Stimulated activated naive B cell treated with anti-CD40 and anti-IgM and Interleukin-4, amounts not matched to agents 10 μg/mL and 1 μg/mL and 100 μg/mL, for 72 hours (primary cell): ENCODE measurements at regions not wholly inside any gene's neighbourhood (a gene's known extent, or its start where the extent isn't known, plus 50 kb on each side); places are given as distances from the start of the nearest gene placed in this dataset.

Experiments used
- ATAC-seq, 2 donors: fragments of 150-1000 bp; cut with Tn5 transposase; replicated peaks; 2 replicates each; pipeline ENCODE4 v1.10.0; 2021; ENCODE audit warnings: moderate library complexity in 1 of 2
- DNase-seq: peaks from one replicate; pipeline ENCODE4 v3.0.0; 2021
- H3K27ac Mint-ChIP-seq: one replicate; pipeline ENCODE4 v1.8.0; 2022; ENCODE audit warnings: mild to moderate bottlenecking, mixed read lengths
- H3K27me3 Mint-ChIP-seq, 2 donors: one replicate each; pipeline ENCODE4 v1.8.0; 2022; ENCODE audit warnings: mixed read lengths in 2 of 2
- H3K36me3 Mint-ChIP-seq, 2 donors: one replicate each; pipeline ENCODE4 v1.8.0; 2022; ENCODE audit warnings: mixed read lengths in 2 of 2, mild to moderate bottlenecking in 1 of 2
- H3K4me1 Mint-ChIP-seq, 2 donors: one replicate each; pipeline ENCODE4 v1.8.0; 2022; ENCODE audit warnings: mixed read lengths in 2 of 2, mild to moderate bottlenecking in 1 of 2
- H3K4me3 Mint-ChIP-seq, 2 donors: one replicate each; pipeline ENCODE4 v1.8.0; 2022; ENCODE audit warnings: mild to moderate bottlenecking in 2 of 2, mixed read lengths in 2 of 2, moderate library complexity in 1 of 2
- H3K9me3 Mint-ChIP-seq, 2 donors: one replicate each; pipeline ENCODE4 v1.8.0; 2022; ENCODE audit warnings: mixed read lengths in 2 of 2, mild to moderate bottlenecking in 1 of 2

DNA sequence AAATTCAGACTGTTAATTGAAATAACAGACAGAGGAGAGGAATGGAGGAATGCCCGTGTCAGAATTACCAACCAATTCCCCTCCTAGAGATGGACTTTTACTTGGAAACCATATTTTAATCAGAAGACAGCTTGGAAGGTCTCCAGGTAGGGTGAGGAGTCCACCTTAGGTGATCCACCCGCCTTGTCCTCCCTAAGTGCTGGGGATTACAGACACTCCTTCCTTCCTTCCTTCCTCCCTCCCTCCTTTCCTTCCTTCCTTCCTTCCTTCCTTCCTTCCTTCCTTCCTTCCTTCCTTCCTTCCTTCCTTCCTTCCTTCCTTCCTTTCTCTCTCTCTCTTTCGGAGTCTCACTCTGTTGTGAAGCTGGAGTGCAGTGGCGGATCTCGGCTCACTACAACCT lies 328.0 kb downstream of the RAPGEF2 start:
- peaks cover 0 to 5% of the 10 kb centered on the region in 2 donors for H3K4me1 Mint-ChIP-seq
- no peaks in the 10 kb centered on the region for H3K36me3 Mint-ChIP-seq
- H3K27me3 Mint-ChIP-seq = peaks cover 0 to 6% of the 10 kb centered on the region in 2 donors
- H3K27ac Mint-ChIP-seq = no peak overlapping the region
- no peak for ATAC-seq
- no peak for DNase-seq
- no peaks in the 10 kb centered on the region for H3K9me3 Mint-ChIP-seq
- no peak overlapping the region for H3K4me3 Mint-ChIP-seq

DNA sequence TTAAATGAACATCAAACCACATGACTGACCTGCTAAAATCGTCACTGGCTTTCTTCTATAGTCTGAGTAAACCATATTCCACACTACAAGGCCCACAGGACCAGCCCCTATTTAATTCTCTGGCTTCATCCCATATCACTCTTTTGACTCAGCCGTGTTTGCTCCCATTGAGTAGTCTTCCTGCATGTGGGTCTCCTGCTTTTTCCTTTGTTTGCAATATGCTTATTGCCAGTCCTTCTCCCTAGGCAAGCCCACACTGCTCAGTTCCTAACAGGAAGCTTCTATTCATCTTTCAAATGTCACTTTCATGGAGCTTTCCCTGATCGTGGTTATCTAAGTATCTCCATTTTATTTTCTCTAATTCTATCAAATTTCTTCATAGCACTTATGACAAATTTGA lies 329.6 kb downstream of the RAPGEF2 start:
- Mint-ChIP-seq H3K4me3 (no peak overlapping the region), H3K27me3 (peaks cover 0 to 6% of the 10 kb centered on the region in 2 donors), H3K4me1 (peaks cover 0 to 5% of the 10 kb centered on the region in 2 donors), H3K36me3 (no peaks in the 10 kb centered on the region), H3K9me3 (no peaks in the 10 kb centered on the region), H3K27ac (no peak overlapping the region)
- ATAC-seq (no peak), DNase-seq (no peak)

DNA sequence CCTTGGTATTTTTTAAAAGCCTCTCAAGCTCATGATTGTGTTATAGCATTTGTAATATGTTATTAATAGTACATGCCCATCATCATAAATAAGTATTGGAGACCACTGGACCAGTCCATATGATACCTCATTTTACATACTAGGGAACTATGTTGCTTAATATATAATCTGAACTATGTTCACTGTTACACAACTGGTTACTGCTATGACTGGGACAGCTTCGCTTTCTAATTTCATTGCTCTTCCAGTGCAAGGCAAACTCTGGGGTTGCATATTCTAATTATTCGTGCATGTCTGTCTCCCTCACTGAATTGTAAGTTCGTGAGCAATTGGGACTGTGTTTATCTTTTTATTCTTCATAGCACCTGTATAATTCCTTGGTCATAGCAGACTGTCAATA lies 330.5 kb downstream of the RAPGEF2 start:
- no peak for ATAC-seq
- H3K36me3 Mint-ChIP-seq = no peaks in the 10 kb centered on the region

DNA sequence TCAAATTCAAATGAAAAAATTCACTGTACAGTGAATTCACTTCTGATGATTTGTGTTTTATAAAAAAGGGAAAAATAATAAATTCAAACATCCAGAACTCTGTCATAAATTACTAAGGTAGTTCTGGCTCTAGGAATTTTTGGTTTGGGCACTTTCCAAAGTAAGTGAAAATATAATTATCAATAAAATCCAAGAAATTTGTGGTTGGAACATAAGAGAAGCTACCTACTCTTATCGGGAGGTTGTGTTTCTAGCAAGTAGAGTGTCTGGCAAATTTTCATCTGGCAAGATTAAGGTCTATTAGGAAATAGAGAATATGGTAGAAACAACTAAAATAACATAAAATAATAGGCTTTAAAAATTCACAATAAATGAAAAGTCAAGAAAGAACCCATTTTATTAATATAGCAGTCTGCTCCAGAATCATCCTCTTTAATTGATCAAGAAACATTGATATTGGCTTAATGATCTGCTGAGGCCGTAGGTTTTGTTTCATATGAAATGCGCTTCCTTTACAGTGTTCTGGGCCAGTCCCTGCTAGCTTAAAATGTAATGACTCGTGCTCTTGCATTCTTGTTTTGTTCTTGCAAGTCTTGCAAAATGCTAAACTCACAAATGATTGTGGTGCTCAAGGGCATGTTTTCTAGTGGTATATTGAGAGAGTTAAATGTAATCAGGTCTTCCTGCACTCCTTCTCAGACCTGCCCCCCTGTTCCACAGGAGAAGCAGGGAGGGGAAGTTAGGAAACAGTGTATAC lies 331.4 kb downstream of the RAPGEF2 start:
- no peak for ATAC-seq
- H3K4me1 Mint-ChIP-seq = peaks cover 0 to 1% of the 10 kb centered on the region in 2 donors
- H3K9me3 Mint-ChIP-seq = no peaks in the 10 kb centered on the region

More for the DNA sequence above, 330.5 kb downstream of the RAPGEF2 start:
- Mint-ChIP-seq H3K9me3 (no peaks in the 10 kb centered on the region), H3K4me3 (no peak overlapping the region), H3K27ac (no peak overlapping the region), H3K27me3 (peaks cover 0 to 6% of the 10 kb centered on the region in 2 donors), H3K4me1 (peaks cover 0 to 5% of the 10 kb centered on the region in 2 donors)
- DNase-seq = no peak

DNA sequence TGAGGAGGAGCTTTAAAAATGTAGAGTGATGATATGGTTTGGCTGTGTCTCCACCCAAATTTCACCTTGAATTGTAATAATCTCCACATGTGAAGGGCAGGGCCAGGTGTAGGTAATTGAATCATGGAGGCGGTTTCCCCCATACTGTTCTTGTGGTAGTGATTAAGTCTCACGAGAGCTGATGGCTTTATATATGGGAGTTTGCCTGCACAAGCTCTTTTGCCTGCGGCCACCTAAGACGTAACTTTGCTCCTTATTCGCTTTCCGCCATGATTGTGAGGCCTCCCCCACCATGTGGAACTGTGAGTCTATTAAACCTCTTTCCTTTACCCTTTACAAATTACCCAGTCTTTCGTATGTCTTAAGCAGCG lies 332.0 kb downstream of the RAPGEF2 start:
- H3K4me1 Mint-ChIP-seq = no peaks in the 10 kb centered on the region
- no peak overlapping the region for H3K27ac Mint-ChIP-seq
- DNase-seq (no peak), ATAC-seq (no peak)
- H3K36me3 Mint-ChIP-seq = no peaks in the 10 kb centered on the region
- H3K9me3 Mint-ChIP-seq = no peaks in the 10 kb centered on the region
- H3K27me3 Mint-ChIP-seq = peaks cover 0 to 6% of the 10 kb centered on the region in 2 donors
- no peak overlapping the region for H3K4me3 Mint-ChIP-seq

More for the DNA sequence above, 331.4 kb downstream of the RAPGEF2 start:
- H3K36me3 Mint-ChIP-seq = no peaks in the 10 kb centered on the region
- H3K4me3 Mint-ChIP-seq = no peak overlapping the region
- no peak overlapping the region for H3K27ac Mint-ChIP-seq
- DNase-seq = no peak
- peaks cover 0 to 6% of the 10 kb centered on the region in 2 donors for H3K27me3 Mint-ChIP-seq

DNA sequence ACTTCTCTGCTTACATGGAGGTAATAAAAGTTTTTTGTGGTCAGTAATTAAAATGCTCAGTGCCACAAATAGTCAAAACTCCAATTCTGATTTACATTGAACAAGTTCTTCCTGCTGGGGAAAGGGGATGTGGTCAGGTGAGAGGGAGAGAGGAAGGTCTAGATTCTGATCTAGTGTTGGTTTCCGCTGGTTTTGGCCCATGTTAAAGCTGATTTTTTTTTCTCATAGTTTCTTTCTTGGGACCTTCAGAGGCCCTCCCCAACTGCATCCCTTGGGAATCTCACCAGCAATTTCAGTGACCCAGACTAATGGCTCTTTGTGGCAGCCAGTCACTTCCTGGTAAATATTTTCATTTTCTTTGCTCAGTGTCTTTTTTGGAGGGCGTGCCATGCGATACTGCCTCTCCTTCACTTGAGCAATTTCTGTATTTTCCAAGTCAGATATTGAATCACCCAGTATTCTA lies 332.7 kb downstream of the RAPGEF2 start:
- H3K27me3 Mint-ChIP-seq = peaks cover 0 to 6% of the 10 kb centered on the region in 2 donors
- no peaks in the 10 kb centered on the region for H3K4me1 Mint-ChIP-seq
- H3K36me3 Mint-ChIP-seq = no peaks in the 10 kb centered on the region
- DNase-seq (no peak), ATAC-seq (peak; percentile 6 to 25)
- H3K27ac Mint-ChIP-seq = no peak overlapping the region
- no peaks in the 10 kb centered on the region for H3K9me3 Mint-ChIP-seq
- H3K4me3 Mint-ChIP-seq = no peak overlapping the region

DNA sequence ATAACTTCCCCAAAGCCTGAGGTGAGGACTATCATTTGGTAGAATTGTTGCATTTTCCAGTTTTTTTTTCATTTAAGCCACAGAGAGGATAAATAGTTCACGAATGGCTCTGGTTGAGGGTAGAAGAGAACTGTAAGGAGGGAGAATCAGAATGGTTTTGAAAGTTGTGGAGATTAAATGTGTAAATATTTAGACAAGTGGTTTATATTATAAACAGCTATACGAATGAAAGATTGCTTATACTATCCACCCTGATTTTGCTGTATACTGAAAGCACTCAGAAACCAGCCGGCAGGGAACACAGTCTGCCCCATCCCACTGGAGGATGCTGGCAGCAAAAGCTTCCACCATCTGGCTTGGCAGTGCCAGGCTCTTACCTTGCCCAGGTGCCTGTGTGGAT lies 341.1 kb downstream of the RAPGEF2 start:
- peaks cover 0 to 2% of the 10 kb centered on the region in 2 donors for H3K4me1 Mint-ChIP-seq
- DNase-seq = no peak
- ATAC-seq = no peak
- H3K27ac Mint-ChIP-seq = no peak overlapping the region
- H3K36me3 Mint-ChIP-seq = no peaks in the 10 kb centered on the region
- H3K4me3 Mint-ChIP-seq = no peak overlapping the region
- H3K9me3 Mint-ChIP-seq = no peaks in the 10 kb centered on the region
- peaks cover 6 to 8% of the 10 kb centered on the region in 2 donors for H3K27me3 Mint-ChIP-seq

DNA sequence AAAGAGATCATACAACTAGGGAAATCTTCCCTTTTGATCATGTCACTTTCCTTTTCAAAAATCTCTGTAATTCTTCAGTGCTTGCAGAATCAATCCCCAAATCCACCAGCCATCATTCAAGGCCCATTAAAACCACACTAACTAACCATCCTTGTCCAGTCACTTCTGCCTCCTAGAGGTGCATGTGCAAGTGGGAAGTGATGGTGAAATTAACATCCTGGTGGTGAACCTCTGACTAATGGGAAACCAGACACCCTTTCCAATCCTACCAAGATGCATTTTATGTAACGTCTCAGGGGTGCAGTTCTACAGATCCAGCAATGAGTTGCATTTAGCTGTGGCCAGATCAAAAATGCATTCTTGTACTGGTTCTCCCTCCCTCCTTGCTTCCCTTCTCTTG lies 341.8 kb downstream of the RAPGEF2 start:
- Mint-ChIP-seq H3K36me3 (no peaks in the 10 kb centered on the region), H3K27me3 (peaks cover 6 to 8% of the 10 kb centered on the region in 2 donors), H3K4me3 (no peak overlapping the region), H3K27ac (no peak overlapping the region), H3K9me3 (no peaks in the 10 kb centered on the region), H3K4me1 (peaks cover 0 to 2% of the 10 kb centered on the region in 2 donors)
- ATAC-seq (no peak), DNase-seq (no peak)

DNA sequence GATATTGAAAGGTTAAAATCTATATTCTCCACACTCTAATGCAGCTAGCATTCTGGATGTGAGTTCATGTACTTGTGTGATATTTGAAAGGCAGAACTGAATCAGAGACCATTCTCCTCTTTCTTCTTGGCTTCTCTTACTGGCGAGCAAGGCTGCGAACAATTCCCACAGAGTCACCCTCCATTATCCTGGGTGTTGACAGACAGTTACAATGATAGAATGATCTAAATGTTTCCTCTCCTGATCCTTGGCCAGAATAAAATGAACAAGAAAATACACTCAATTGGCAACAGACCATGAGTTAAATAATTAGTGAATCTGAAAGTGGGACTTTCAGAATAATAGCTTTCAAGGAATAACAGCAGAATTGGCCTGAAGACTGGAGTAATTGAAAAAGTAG lies 342.8 kb downstream of the RAPGEF2 start:
- no peaks in the 10 kb centered on the region for H3K9me3 Mint-ChIP-seq
- DNase-seq = no peak
- H3K4me3 Mint-ChIP-seq = no peak overlapping the region
- no peaks in the 10 kb centered on the region for H3K36me3 Mint-ChIP-seq
- no peak for ATAC-seq
- peaks cover 6 to 8% of the 10 kb centered on the region in 2 donors for H3K27me3 Mint-ChIP-seq
- no peak overlapping the region for H3K27ac Mint-ChIP-seq
- peaks cover 0 to 2% of the 10 kb centered on the region in 2 donors for H3K4me1 Mint-ChIP-seq

DNA sequence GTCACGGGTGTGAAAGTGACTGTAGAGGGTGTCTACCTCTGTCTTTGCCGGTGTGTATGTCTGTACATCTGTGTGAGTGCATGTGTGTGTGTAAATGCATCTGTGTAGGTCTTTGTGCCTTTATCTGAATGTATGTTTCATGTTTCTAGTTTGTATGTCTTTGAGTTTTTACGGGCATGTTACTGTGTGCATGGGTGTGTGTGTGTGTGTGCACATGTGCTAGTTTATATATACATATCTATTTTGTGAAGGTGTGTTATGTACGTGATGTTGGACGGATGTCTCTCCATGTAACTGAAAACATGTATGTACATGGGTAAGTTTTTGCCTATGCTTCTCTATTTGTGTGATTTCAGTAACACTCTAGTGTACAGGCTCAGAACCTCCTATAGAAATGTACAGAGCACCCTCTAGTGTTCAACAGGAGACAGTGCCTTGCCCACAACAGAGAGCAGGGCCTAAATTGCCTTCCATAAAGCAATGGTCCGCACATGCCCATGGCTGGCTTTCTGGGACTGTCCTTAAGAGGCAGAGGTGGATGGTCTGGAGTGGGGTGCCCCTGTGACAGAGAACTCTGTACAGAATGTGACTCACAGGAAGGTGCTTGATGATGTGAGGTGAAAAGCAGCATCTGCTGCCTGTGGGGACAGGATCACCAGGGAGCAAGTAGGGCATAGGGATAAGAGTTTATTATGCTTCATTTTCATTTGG lies 343.5 kb downstream of the RAPGEF2 start:
- peaks cover 0 to 2% of the 10 kb centered on the region in 2 donors for H3K4me1 Mint-ChIP-seq
- no peaks in the 10 kb centered on the region for H3K36me3 Mint-ChIP-seq
- H3K9me3 Mint-ChIP-seq = no peaks in the 10 kb centered on the region
- peak; percentile 8 for DNase-seq
- no peak overlapping the region for H3K4me3 Mint-ChIP-seq
- peaks cover 6 to 8% of the 10 kb centered on the region in 2 donors for H3K27me3 Mint-ChIP-seq
- peak; percentile 96 to 97 for ATAC-seq
- H3K27ac Mint-ChIP-seq = no peak overlapping the region

DNA sequence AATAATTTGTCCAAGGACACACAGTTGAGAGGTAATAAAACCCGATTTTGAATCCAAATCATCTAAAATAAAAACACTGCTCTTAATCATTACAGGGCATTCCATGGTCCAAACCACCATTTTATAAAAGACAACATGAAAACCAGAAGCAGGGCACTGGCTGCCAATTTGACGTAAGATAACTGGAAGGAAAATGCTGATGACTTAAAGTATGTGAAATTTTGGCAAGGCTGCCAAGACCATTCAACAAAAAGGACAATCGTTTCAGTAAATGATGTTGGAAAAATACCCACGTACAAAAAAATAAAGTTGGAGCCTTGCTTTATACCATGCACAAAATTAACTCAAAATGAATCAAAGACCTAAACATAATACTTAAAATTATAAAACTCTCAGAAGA lies 344.4 kb downstream of the RAPGEF2 start:
- no peak for ATAC-seq
- H3K4me1 Mint-ChIP-seq = peaks cover 0 to 2% of the 10 kb centered on the region in 2 donors
- no peak for DNase-seq
- H3K4me3 Mint-ChIP-seq = no peak overlapping the region
- no peaks in the 10 kb centered on the region for H3K9me3 Mint-ChIP-seq
- no peak overlapping the region for H3K27ac Mint-ChIP-seq
- H3K27me3 Mint-ChIP-seq = peaks cover 6 to 8% of the 10 kb centered on the region in 2 donors
- no peaks in the 10 kb centered on the region for H3K36me3 Mint-ChIP-seq

DNA sequence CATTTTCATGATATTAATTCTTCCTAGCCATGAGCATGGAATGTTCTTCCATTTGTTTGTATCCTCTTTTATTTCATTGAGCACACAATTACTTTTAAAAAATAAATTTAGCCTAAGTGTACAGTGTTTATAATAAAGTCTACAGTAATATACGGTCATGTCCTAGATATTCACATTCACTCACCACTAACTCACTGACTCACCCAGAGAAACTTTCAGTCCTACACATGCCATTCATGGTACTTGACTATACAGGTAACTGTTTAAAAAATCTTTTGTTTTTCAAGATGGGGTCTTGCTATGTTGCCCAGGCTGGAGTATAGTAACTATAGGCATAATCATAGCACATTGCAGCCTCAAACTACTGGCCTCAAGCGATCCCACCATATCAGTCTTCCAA lies 348.1 kb downstream of the RAPGEF2 start:
- Mint-ChIP-seq H3K27me3 (peaks cover 6 to 8% of the 10 kb centered on the region in 2 donors), H3K9me3 (no peaks in the 10 kb centered on the region), H3K4me1 (peaks cover 0 to 2% of the 10 kb centered on the region in 2 donors), H3K4me3 (no peak overlapping the region), H3K36me3 (no peaks in the 10 kb centered on the region), H3K27ac (no peak overlapping the region)
- no peak for DNase-seq
- ATAC-seq = no peak

DNA sequence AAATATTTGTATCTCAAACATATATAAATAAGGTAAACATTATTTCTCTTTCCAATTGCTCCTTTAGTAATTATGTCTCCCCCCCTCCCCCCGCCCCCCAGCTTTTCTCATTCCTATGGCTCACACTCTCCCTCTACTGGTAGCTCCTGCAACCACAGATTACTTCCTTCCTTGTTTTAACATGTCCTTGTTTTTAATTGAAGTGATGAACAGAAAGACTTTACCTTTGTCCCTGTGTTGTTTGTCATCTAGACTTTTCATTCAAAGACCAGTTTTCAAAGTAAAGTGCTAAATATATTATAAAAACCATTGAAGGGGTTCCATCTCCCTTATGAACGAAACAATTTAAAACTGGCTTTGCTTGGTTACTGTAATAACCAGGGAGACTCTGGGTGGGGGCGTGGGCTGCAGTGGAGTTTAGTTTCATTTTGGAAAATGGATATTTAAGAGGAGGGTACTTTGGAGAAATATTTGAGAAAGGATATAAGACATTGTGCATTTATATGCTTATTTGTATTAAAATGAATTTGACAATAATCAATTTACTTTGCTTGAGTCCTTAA lies 352.9 kb downstream of the RAPGEF2 start:
- H3K27ac Mint-ChIP-seq = no peak overlapping the region
- H3K27me3 Mint-ChIP-seq = no peaks in the 10 kb centered on the region
- H3K4me3 Mint-ChIP-seq = no peak overlapping the region
- no peaks in the 10 kb centered on the region for H3K9me3 Mint-ChIP-seq
- no peaks in the 10 kb centered on the region for H3K4me1 Mint-ChIP-seq
- DNase-seq (no peak), ATAC-seq (no peak)
- H3K36me3 Mint-ChIP-seq = no peaks in the 10 kb centered on the region

DNA sequence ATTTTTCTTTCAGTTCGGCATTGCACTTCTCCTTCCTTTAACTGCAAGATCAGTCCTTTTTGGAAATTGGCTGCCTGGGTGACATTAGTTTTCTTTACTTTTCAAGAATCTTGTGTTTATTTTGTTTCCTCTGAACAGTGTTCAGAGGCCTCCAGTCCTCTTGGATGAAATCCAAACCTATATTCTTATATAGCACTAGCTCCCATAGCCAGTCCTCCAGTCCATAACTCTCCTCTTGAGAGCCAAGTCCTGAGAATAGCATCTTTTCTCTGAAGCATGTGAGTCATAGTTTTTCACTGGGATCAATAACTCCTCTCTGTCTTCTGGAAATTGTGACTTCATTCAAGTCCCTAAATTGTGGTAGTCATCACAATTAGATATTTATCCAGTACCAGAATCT lies 357.5 kb downstream of the RAPGEF2 start:
- DNase-seq (no peak), ATAC-seq (no peak)
- Mint-ChIP-seq H3K4me1 (no peaks in the 10 kb centered on the region), H3K9me3 (peaks cover 9 to 19% of the 10 kb centered on the region in 2 donors), H3K36me3 (peaks cover 0 to 2% of the 10 kb centered on the region in 2 donors), H3K27ac (no peak overlapping the region), H3K4me3 (no peak overlapping the region), H3K27me3 (no peaks in the 10 kb centered on the region)
